ENCODE measurements at regions not wholly inside any gene's neighbourhood (a gene's known extent, or its start where the extent isn't known, plus 50 kb on each side); places are given as distances from the start of the nearest gene placed in this dataset.

GRCh38 chr7:68509054-68509453, 1089.2 kb upstream of the AUTS2 start:
- Mint-ChIP-seq H3K27ac (ENCODE audit: unreplicated experiment) (no peak overlapping the region), H3K4me3 (ENCODE audit: unreplicated experiment) (no peak overlapping the region), H3K9me3 (ENCODE audit: unreplicated experiment) (peaks cover 7% of the 10 kb centered on the region), H3K27me3 (ENCODE audit: unreplicated experiment) (no peaks in the 10 kb centered on the region), H3K4me1 (ENCODE audit: low read depth, unreplicated experiment) (peaks cover 18% of the 10 kb centered on the region), H3K36me3 (ENCODE audit: unreplicated experiment) (peaks cover 5% of the 10 kb centered on the region)
- no peak for DNase-seq
- no peak for TF ChIP-seq CTCF (IDR thresholded peaks at IDR 0.05; ENCODE audit: partially characterized antibody, unreplicated experiment)

GRCh38 chr7:68509603-68510002, 1088.7 kb upstream of the AUTS2 start:
- no peak for TF ChIP-seq CTCF (IDR thresholded peaks at IDR 0.05; ENCODE audit: partially characterized antibody, unreplicated experiment)
- Mint-ChIP-seq H3K27me3 (ENCODE audit: unreplicated experiment) (no peaks in the 10 kb centered on the region), H3K9me3 (ENCODE audit: unreplicated experiment) (peaks cover 7% of the 10 kb centered on the region), H3K4me1 (ENCODE audit: low read depth, unreplicated experiment) (peaks cover 18% of the 10 kb centered on the region), H3K36me3 (ENCODE audit: unreplicated experiment) (peaks cover 5% of the 10 kb centered on the region), H3K4me3 (ENCODE audit: unreplicated experiment) (no peak overlapping the region), H3K27ac (ENCODE audit: unreplicated experiment) (no peak overlapping the region)
- DNase-seq: no peak

GRCh38 chr7:68511281-68511680, 1087.0 kb upstream of the AUTS2 start:
- peaks cover 7% of the 10 kb centered on the region for H3K9me3 Mint-ChIP-seq (ENCODE audit: unreplicated experiment)
- peaks cover 18% of the 10 kb centered on the region for H3K4me1 Mint-ChIP-seq (ENCODE audit: low read depth, unreplicated experiment)
- H3K4me3 Mint-ChIP-seq (ENCODE audit: unreplicated experiment): peak overlapping the region; percentile 21
- DNase-seq: peak; percentile 57
- H3K36me3 Mint-ChIP-seq (ENCODE audit: unreplicated experiment): no peaks in the 10 kb centered on the region
- TF ChIP-seq CTCF (IDR thresholded peaks at IDR 0.05; ENCODE audit: partially characterized antibody, unreplicated experiment): no peak
- no peaks in the 10 kb centered on the region for H3K27me3 Mint-ChIP-seq (ENCODE audit: unreplicated experiment)
- H3K27ac Mint-ChIP-seq (ENCODE audit: unreplicated experiment): peak overlapping the region; percentile 95

- H3K27ac Mint-ChIP-seq (ENCODE audit: unreplicated experiment): no peak overlapping the region
- no peaks in the 10 kb centered on the region for H3K27me3 Mint-ChIP-seq (ENCODE audit: unreplicated experiment)
- DNase-seq: no peak
- no peak for TF ChIP-seq CTCF (IDR thresholded peaks at IDR 0.05; ENCODE audit: partially characterized antibody, unreplicated experiment)
- H3K4me1 Mint-ChIP-seq (ENCODE audit: low read depth, unreplicated experiment): peaks cover 18% of the 10 kb centered on the region
- H3K36me3 Mint-ChIP-seq (ENCODE audit: unreplicated experiment): no peaks in the 10 kb centered on the region
- no peak overlapping the region for H3K4me3 Mint-ChIP-seq (ENCODE audit: unreplicated experiment)
- peaks cover 5% of the 10 kb centered on the region for H3K9me3 Mint-ChIP-seq (ENCODE audit: unreplicated experiment)
Observed at GRCh38 chr7:68512466-68512865, 1085.8 kb upstream of the AUTS2 start.

GRCh38 chr7:68518060-68518459, 1080.2 kb upstream of the AUTS2 start:
- H3K27ac Mint-ChIP-seq (ENCODE audit: unreplicated experiment): no peak overlapping the region
- H3K4me1 Mint-ChIP-seq (ENCODE audit: low read depth, unreplicated experiment): no peaks in the 10 kb centered on the region
- H3K4me3 Mint-ChIP-seq (ENCODE audit: unreplicated experiment): no peak overlapping the region
- DNase-seq: no peak
- no peak for TF ChIP-seq CTCF (IDR thresholded peaks at IDR 0.05; ENCODE audit: partially characterized antibody, unreplicated experiment)
- H3K36me3 Mint-ChIP-seq (ENCODE audit: unreplicated experiment): peaks cover 8% of the 10 kb centered on the region
- no peaks in the 10 kb centered on the region for H3K9me3 Mint-ChIP-seq (ENCODE audit: unreplicated experiment)
- peaks cover 5% of the 10 kb centered on the region for H3K27me3 Mint-ChIP-seq (ENCODE audit: unreplicated experiment)
